Cerebellar nuclear complex (tissue), 1 donor: ENCODE measurements at regions not wholly inside any gene's neighbourhood (a gene's known extent, or its start where the extent isn't known, plus 50 kb on each side); places are given as distances from the start of the nearest gene placed in this dataset.

ENCODE experiments used
- DNase-seq, 2 experiments: peaks; one replicate each; lab custom pipeline; 2025; lab: John Stamatoyannopoulos, UW

GRCh38 chr12:25058012-25058411, 109.1 kb upstream of the BCAT1 start:
- DNase-seq = no peak

GRCh38 chr12:25056486-25057130, 107.7 kb upstream of the BCAT1 start:
- no peak for DNase-seq

GRCh38 chr12:25056011-25056410, 107.1 kb upstream of the BCAT1 start:
- DNase-seq = no peak

- no peak for DNase-seq
Observed at GRCh38 chr12:25054783-25055144, 105.9 kb upstream of the BCAT1 start.

GRCh38 chr12:25054076-25054782, 105.3 kb upstream of the BCAT1 start:
- no peak for DNase-seq

- DNase-seq = no peak
Observed at GRCh38 chr12:25052914-25053211, 104.0 kb upstream of the BCAT1 start.

- no peak for DNase-seq
Observed at GRCh38 chr12:25052196-25052913, 103.5 kb upstream of the BCAT1 start.

GRCh38 chr12:25051656-25052195, 102.8 kb upstream of the BCAT1 start:
- no peak for DNase-seq

- no peak for DNase-seq
Observed at GRCh38 chr12:25051171-25051570, 102.3 kb upstream of the BCAT1 start.

- no peak for DNase-seq
Observed at GRCh38 chr12:25045869-25046268, 97.0 kb upstream of the BCAT1 start.

- no peak for DNase-seq
Observed at GRCh38 chr12:25041006-25041741, 92.3 kb upstream of the BCAT1 start.

GRCh38 chr12:25040593-25040992, 91.7 kb upstream of the BCAT1 start:
- DNase-seq = no peak

GRCh38 chr12:25034676-25035075, 85.8 kb upstream of the BCAT1 start:
- peak; percentile 77 to 90 for DNase-seq

GRCh38 chr12:25025951-25026490, 77.1 kb upstream of the BCAT1 start:
- DNase-seq = no peak

GRCh38 chr12:25025260-25025659, 76.4 kb upstream of the BCAT1 start:
- no peak for DNase-seq

GRCh38 chr12:25023808-25024207, 74.9 kb upstream of the BCAT1 start:
- no peak for DNase-seq

- DNase-seq = no peak
Observed at GRCh38 chr12:25020621-25021243, 71.8 kb upstream of the BCAT1 start.

GRCh38 chr12:25018146-25018545, 69.2 kb upstream of the BCAT1 start:
- no peak for DNase-seq

GRCh38 chr12:25017336-25017735, 68.4 kb upstream of the BCAT1 start:
- DNase-seq = no peak

GRCh38 chr12:25014961-25015360, 66.1 kb upstream of the BCAT1 start:
- no peak for DNase-seq

- DNase-seq = no peak
Observed at GRCh38 chr12:25013061-25013460, 64.2 kb upstream of the BCAT1 start.
